Kidney (tissue), 13 donors: ENCODE measurements at regions not wholly inside any gene's neighbourhood (a gene's known extent, or its start where the extent isn't known, plus 50 kb on each side); places are given as distances from the start of the nearest gene placed in this dataset.

Experiments used
- DNase-seq, 5 donors: peaks; one replicate each; pipeline ENCODE4 v3.0.0-alpha.2; 2013 to 2020
- FAIRE-seq: peaks from 2 replicates; lab custom pipeline; 2012; peaks lifted over from hg19 to GRCh38; lab: Jason Lieb, UNC
- H3K27ac ChIP-seq, 2 donors: one replicate each; pipeline ENCODE4 v1.7.0; 2013; ENCODE audit warnings: low read depth in 2 of 2, low read length in 2 of 2, inconsistent platforms in 1 of 2
- H3K27me3 ChIP-seq: one replicate; pipeline ENCODE4 v1.7.1; 2013; ENCODE audit warnings: low read length, inconsistent platforms; ENCODE audit not compliant: control insufficient read depth, insufficient read depth
- H3K36me3 ChIP-seq, 3 donors: one replicate each; pipeline versions ENCODE4 v1.7.0 to v1.7.1; 2013; ENCODE audit warnings: low read length in 3 of 3, control low read depth in 1 of 3, inconsistent platforms in 1 of 3; ENCODE audit not compliant: insufficient read depth in 3 of 3, control insufficient read depth in 2 of 3
- H3K4me1 ChIP-seq, 3 donors: one replicate each; pipeline versions ENCODE4 v1.7.0 to v1.7.1; 2013; ENCODE audit warnings: low read length in 3 of 3, inconsistent platforms in 1 of 3, low read depth in 1 of 3; ENCODE audit not compliant: control insufficient read depth in 2 of 3, insufficient read depth in 2 of 3
- H3K4me3 ChIP-seq, 3 donors: one replicate each; pipeline versions ENCODE4 v1.7.0 to v1.8.1; 2013; ENCODE audit warnings: low read length in 3 of 3, control low read depth in 1 of 3, inconsistent platforms in 1 of 3
- H3K9ac ChIP-seq, 3 donors: one replicate each; pipeline versions ENCODE4 v1.7.0 to v1.7.1; 2013; ENCODE audit warnings: low read length in 3 of 3, control low read depth in 1 of 3, inconsistent platforms in 1 of 3
- H3K9me3 ChIP-seq, 3 donors: one replicate each; pipeline versions ENCODE4 v1.7.0 to v1.7.1; 2013; ENCODE audit warnings: low read length in 3 of 3, control low read depth in 1 of 3, inconsistent platforms in 1 of 3; ENCODE audit not compliant: control insufficient read depth in 2 of 3, insufficient read depth in 1 of 3
- intact Hi-C: fragments of 100-400 bp; cut with DNase I; formaldehyde crosslinking; loops from one replicate; pipeline ENCODE4 v1.11.1; 2022
- TF ChIP-seq, protein P1 (sequence below): IDR thresholded peaks from 3 replicates; pipeline ENCODE4 v1.5.1; 2012; ENCODE audit warnings: mild to moderate bottlenecking, moderate library complexity, borderline replicate concordance; ENCODE audit not compliant: insufficient read depth; ENCODE audit errors: extremely low read depth
- donor health status: control.
- donor health status: control.
- donor health status: control.
- donor health status: control.
- donor health status: control.
- donor health status: DM: yes; HTN: yes; CAD: no.
- donor health status: Normal renal cell carcinoma (clear cell type).

DNA sequence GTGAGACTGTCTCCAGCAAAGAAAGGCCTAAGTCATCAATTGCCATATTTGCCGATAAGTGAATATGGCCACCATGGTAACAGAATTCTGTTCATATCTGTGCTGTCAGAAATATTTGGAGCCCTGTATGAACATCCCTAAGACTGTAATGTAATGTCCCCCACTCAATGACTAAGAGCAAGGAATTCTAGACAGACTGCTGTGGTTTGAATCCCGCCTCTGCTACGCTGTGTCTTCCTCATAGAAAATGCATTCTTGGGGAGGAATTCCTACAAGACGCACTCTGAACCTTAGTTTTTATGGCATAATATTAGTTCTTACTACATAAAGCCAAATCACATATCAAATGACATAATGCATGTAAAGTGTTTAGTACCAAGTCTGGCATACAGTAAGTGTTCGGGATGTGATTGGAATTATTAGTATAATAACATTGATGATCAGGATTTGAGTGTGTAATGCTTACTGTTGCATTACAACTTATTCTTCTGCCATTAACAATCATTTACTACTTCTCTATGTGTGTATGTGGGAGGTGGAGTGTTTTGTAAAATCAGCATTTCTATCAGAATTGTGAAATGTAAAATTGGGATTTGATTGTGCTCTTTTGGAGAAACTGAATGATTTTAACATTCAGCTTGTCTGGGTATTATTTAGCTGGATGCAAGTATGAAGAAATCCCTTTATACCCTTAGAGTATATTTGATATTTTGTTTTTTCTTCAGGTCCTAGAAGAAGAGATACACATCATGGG lies 103.0 kb downstream of the OLIG3 start:
- H3K9ac ChIP-seq, result no peak overlapping the region
- TF ChIP-seq, protein P1, sequence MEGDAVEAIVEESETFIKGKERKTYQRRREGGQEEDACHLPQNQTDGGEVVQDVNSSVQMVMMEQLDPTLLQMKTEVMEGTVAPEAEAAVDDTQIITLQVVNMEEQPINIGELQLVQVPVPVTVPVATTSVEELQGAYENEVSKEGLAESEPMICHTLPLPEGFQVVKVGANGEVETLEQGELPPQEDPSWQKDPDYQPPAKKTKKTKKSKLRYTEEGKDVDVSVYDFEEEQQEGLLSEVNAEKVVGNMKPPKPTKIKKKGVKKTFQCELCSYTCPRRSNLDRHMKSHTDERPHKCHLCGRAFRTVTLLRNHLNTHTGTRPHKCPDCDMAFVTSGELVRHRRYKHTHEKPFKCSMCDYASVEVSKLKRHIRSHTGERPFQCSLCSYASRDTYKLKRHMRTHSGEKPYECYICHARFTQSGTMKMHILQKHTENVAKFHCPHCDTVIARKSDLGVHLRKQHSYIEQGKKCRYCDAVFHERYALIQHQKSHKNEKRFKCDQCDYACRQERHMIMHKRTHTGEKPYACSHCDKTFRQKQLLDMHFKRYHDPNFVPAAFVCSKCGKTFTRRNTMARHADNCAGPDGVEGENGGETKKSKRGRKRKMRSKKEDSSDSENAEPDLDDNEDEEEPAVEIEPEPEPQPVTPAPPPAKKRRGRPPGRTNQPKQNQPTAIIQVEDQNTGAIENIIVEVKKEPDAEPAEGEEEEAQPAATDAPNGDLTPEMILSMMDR, result no peak
- no peaks in the 10 kb centered on the region for H3K27me3 ChIP-seq
- no peaks in the 10 kb centered on the region for H3K36me3 ChIP-seq
- no peaks in the 10 kb centered on the region for H3K4me1 ChIP-seq
- FAIRE-seq (no peak), DNase-seq (no peak)
- no peak overlapping the region for H3K4me3 ChIP-seq
- H3K9me3 ChIP-seq, result no peaks in the 10 kb centered on the region
- intact Hi-C loops, result no loop called here
- H3K27ac ChIP-seq, result no peak overlapping the region

DNA sequence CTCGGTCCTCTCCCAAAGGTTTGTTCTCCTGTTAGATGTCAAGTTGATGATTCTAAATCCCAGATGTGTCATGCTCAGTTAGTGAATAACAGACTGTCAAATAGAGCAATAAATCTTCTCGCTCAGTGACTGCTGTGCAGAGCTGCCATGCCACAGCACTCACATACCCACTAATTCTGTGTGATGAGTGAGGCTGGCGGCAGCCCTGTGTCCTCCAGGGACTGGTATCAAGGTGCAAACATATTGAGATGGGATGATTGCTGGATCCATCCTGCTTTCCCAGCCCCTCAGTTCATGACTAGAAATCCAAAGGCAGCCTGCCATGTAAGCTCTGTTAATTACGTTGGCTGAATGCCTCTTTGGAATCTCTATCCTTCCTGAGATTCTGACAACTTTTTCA lies 103.9 kb downstream of the OLIG3 start:
- H3K27ac ChIP-seq, result no peak overlapping the region
- FAIRE-seq, result no peak

DNA sequence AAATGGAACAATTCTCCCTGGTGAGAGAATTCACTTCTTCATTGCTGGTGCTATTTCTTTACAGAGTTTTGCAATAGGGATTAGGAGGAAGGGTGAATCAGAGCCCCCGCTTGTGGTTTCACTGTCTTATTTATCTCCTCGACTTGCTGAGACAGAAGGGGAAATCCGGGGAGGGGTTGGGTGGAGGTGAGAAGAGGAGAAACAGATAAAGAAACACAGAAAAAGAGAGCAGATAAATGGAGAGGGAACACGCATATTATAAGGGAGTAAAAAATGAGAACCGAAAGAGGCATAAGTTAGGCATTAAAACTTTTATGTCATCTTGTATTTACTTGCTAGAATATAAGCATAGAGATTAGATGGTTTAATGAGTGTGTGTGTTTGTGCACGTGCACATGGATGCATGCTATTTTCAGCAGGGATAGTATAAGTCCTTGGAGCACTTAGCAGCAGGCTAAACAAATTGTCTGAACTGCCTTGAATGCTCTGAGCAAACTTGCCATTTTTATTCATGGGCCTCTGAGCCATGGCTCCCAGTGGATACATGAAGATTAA lies 105.0 kb downstream of the OLIG3 start:
- Histone ChIP-seq H3K27ac (no peak overlapping the region), H3K36me3 (no peaks in the 10 kb centered on the region), H3K9ac (no peak overlapping the region), H3K4me1 (no peaks in the 10 kb centered on the region), H3K27me3 (no peaks in the 10 kb centered on the region), H3K4me3 (no peak overlapping the region), H3K9me3 (no peaks in the 10 kb centered on the region)
- DNase-seq (no peak), FAIRE-seq (no peak)
- TF ChIP-seq, protein P1, result no peak
- intact Hi-C loops, result no loop called here

More for the DNA sequence above, 103.9 kb downstream of the OLIG3 start:
- H3K36me3 ChIP-seq, result no peaks in the 10 kb centered on the region
- no peaks in the 10 kb centered on the region for H3K27me3 ChIP-seq
- no peak overlapping the region for H3K4me3 ChIP-seq
- H3K9ac ChIP-seq, result no peak overlapping the region
- DNase-seq, result peak in 1 of 5 donors; percentile 35
- TF ChIP-seq, protein P1, result no peak
- no peaks in the 10 kb centered on the region for H3K9me3 ChIP-seq
- intact Hi-C loops, result no loop called here
- no peaks in the 10 kb centered on the region for H3K4me1 ChIP-seq
